DND-41 (cell line): ENCODE measurements at regions not wholly inside any gene's neighbourhood (a gene's known extent, or its start where the extent isn't known, plus 50 kb on each side); places are given as distances from the start of the nearest gene placed in this dataset.
"Not testable (repeated sequence)": the region's sequence is repeated elsewhere in the genome, so short reads cannot be mapped to it uniquely, and the experiment has no call there.

Source experiments
- ATAC-seq: fragments of 200-7000 bp; cut with Tn5 transposase; 3 replicates; pipeline ENCODE4 v1.9.1; 2021; ENCODE audit warnings: low read depth; ENCODE audit not compliant: insufficient read depth
- DNase-seq: peaks from one replicate; pipeline ENCODE4 v3.0.0-alpha.2; 2020
- H2AFZ ChIP-seq: 2 replicates; pipeline ENCODE4 v1.6.0; 2012; ENCODE audit warnings: low read depth, low read length
- H3K27ac ChIP-seq: 2 replicates; pipeline ENCODE4 v1.5.1; 2012; ENCODE audit warnings: low read length, inconsistent platforms
- H3K27me3 ChIP-seq: fragments of 200-600 bp; sonication (generic); 2 replicates; pipeline ENCODE4 v1.6.0; 2012; ENCODE audit warnings: low read length, mild to moderate bottlenecking, inconsistent platforms; ENCODE audit not compliant: insufficient read depth, poor library complexity
- H3K36me3 ChIP-seq: 2 replicates; pipeline ENCODE4 v1.5.1; 2012; ENCODE audit warnings: low read length, inconsistent platforms; ENCODE audit not compliant: insufficient read depth
- H3K4me1 ChIP-seq: 2 replicates; pipeline ENCODE4 v1.5.1; 2012; ENCODE audit warnings: mild to moderate bottlenecking, low read length; ENCODE audit not compliant: insufficient read depth
- H3K4me2 ChIP-seq: 2 replicates; pipeline ENCODE4 v1.6.0; 2012; ENCODE audit warnings: mild to moderate bottlenecking, moderate library complexity, low read length, inconsistent platforms; ENCODE audit not compliant: insufficient read depth
- H3K4me3 ChIP-seq, 2 experiments: fragments of 200-600 bp in 1 of 2; shearing (Covaris generic) in 1 of 2; 2 replicates each; pipeline ENCODE4 v1.5.1; 2012 to 2016; ENCODE audit warnings: inconsistent platforms in 2 of 2, low read length in 2 of 2, mild to moderate bottlenecking in 2 of 2, low read depth in 1 of 2, moderate library complexity in 1 of 2
- H3K79me2 ChIP-seq: 2 replicates; pipeline ENCODE4 v1.6.0; 2012; ENCODE audit warnings: low read length, inconsistent platforms; ENCODE audit not compliant: insufficient read depth
- H3K9ac ChIP-seq: 2 replicates; pipeline ENCODE4 v1.6.0; 2012; ENCODE audit warnings: low read depth, mild to moderate bottlenecking, inconsistent platforms, low read length, moderate library complexity
- H3K9me3 ChIP-seq: 2 replicates; pipeline ENCODE4 v1.5.1; 2012; ENCODE audit warnings: low read length, moderate library complexity, mild to moderate bottlenecking, inconsistent platforms; ENCODE audit not compliant: insufficient read depth, severe bottlenecking
- H4K20me1 ChIP-seq: 2 replicates; pipeline ENCODE4 v1.6.0; 2012; ENCODE audit warnings: low read length; ENCODE audit not compliant: insufficient read depth
- CTCF ChIP-seq: IDR thresholded peaks from 2 replicates; pipeline ENCODE4 v1.5.1; 2012; ENCODE audit warnings: borderline replicate concordance, low read length, moderate library complexity, mild to moderate bottlenecking; ENCODE audit not compliant: poor library complexity, severe bottlenecking; ENCODE audit errors: extremely low read depth
- EZH2 ChIP-seq: IDR thresholded peaks from 3 replicates; pipeline ENCODE4 v1.6.1; 2012; ENCODE audit warnings: borderline replicate concordance, low read depth, mild to moderate bottlenecking, moderate library complexity, low read length, inconsistent platforms; ENCODE audit not compliant: severe bottlenecking

- Histone ChIP-seq H3K36me3 (no peaks in the 10 kb centered on the region), H3K27me3 (no peaks in the 10 kb centered on the region), H3K9ac (no peak overlapping the region), H3K4me2 (no peak overlapping the region), H4K20me1 (no peaks in the 10 kb centered on the region), H2AFZ (no peak overlapping the region), H3K9me3 (no peaks in the 10 kb centered on the region), H3K79me2 (no peaks in the 10 kb centered on the region), H3K4me3 (no peak overlapping the region), H3K4me1 (no peaks in the 10 kb centered on the region), H3K27ac (no peak overlapping the region)
- ATAC-seq (no peak), DNase-seq (no peak)
- TF ChIP-seq EZH2, result no peak
- no peak for TF ChIP-seq CTCF
Measured at GRCh38 chr1:30462826-30463425, 260.5 kb downstream of the MATN1 start.

DNA sequence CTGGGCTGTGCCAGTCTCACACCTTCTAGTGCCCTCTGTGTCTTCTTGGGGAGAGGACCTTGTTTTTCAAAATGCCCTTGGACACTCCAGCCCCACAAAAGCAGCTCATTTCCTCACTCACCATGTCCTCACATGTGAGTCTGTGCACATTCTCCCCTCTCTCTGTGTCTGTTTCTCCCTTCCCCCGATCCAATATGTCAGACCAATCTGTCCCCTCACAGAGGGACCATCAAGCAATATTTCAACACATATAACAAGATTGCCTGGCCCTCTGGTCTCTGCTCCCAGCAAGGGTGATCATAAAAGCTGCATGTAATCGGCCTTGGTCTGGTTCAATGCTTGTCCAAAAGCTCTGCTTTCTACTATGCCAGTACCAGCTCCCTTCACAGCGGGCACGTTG is 261.2 kb downstream of the MATN1 start:
- H3K27me3 ChIP-seq, result no peaks in the 10 kb centered on the region
- ATAC-seq (no peak), DNase-seq (no peak)
- no peaks in the 10 kb centered on the region for H3K4me1 ChIP-seq
- H3K4me3 ChIP-seq, result no peak overlapping the region
- TF ChIP-seq CTCF, result no peak
- no peak for TF ChIP-seq EZH2
- no peaks in the 10 kb centered on the region for H3K79me2 ChIP-seq
- H3K27ac ChIP-seq, result no peak overlapping the region
- no peaks in the 10 kb centered on the region for H4K20me1 ChIP-seq
- no peak overlapping the region for H3K9ac ChIP-seq
- no peak overlapping the region for H2AFZ ChIP-seq
- no peaks in the 10 kb centered on the region for H3K9me3 ChIP-seq
- H3K36me3 ChIP-seq, result no peaks in the 10 kb centered on the region
- H3K4me2 ChIP-seq, result no peak overlapping the region

- no peaks in the 10 kb centered on the region for H4K20me1 ChIP-seq
- no peaks in the 10 kb centered on the region for H3K27me3 ChIP-seq
- H3K9me3 ChIP-seq, result no peaks in the 10 kb centered on the region
- H3K36me3 ChIP-seq, result no peaks in the 10 kb centered on the region
- ATAC-seq, result no peak
- H3K4me1 ChIP-seq, result no peaks in the 10 kb centered on the region
- no peak overlapping the region for H3K9ac ChIP-seq
- no peaks in the 10 kb centered on the region for H3K79me2 ChIP-seq
- H3K27ac ChIP-seq, result no peak overlapping the region
- no peak overlapping the region for H2AFZ ChIP-seq
- no peak overlapping the region for H3K4me3 ChIP-seq
- TF ChIP-seq EZH2 (no peak), CTCF (no peak)
- no peak for DNase-seq
- no peak overlapping the region for H3K4me2 ChIP-seq
Measured at GRCh38 chr1:30461640-30462039, 261.7 kb downstream of the MATN1 start.

GRCh38 chr1:30460661-30461060 is 262.7 kb downstream of the MATN1 start:
- no peak for ATAC-seq
- TF ChIP-seq EZH2 (no peak), CTCF (no peak)
- no peak overlapping the region for H2AFZ ChIP-seq
- no peak overlapping the region for H3K27ac ChIP-seq
- no peaks in the 10 kb centered on the region for H4K20me1 ChIP-seq
- H3K36me3 ChIP-seq, result no peaks in the 10 kb centered on the region
- no peak overlapping the region for H3K4me2 ChIP-seq
- H3K79me2 ChIP-seq, result no peaks in the 10 kb centered on the region
- H3K9ac ChIP-seq, result no peak overlapping the region
- H3K27me3 ChIP-seq, result no peaks in the 10 kb centered on the region
- H3K9me3 ChIP-seq, result no peaks in the 10 kb centered on the region
- H3K4me1 ChIP-seq, result no peaks in the 10 kb centered on the region
- no peak overlapping the region for H3K4me3 ChIP-seq
- DNase-seq, result no peak

GRCh38 chr1:30458730-30459485 is 264.5 kb downstream of the MATN1 start:
- H3K27ac ChIP-seq, DNase-seq, H3K9me3 ChIP-seq, H3K79me2 ChIP-seq, ATAC-seq, H3K36me3 ChIP-seq, H4K20me1 ChIP-seq, H3K27me3 ChIP-seq, H3K4me2 ChIP-seq, H3K4me1 ChIP-seq, H3K4me3 ChIP-seq, H2AFZ ChIP-seq, H3K9ac ChIP-seq: not testable (repeated sequence)
